ENCODE measurements at regions not wholly inside any gene's neighbourhood (a gene's known extent, or its start where the extent isn't known, plus 50 kb on each side); places are given as distances from the start of the nearest gene placed in this dataset.

DNA sequence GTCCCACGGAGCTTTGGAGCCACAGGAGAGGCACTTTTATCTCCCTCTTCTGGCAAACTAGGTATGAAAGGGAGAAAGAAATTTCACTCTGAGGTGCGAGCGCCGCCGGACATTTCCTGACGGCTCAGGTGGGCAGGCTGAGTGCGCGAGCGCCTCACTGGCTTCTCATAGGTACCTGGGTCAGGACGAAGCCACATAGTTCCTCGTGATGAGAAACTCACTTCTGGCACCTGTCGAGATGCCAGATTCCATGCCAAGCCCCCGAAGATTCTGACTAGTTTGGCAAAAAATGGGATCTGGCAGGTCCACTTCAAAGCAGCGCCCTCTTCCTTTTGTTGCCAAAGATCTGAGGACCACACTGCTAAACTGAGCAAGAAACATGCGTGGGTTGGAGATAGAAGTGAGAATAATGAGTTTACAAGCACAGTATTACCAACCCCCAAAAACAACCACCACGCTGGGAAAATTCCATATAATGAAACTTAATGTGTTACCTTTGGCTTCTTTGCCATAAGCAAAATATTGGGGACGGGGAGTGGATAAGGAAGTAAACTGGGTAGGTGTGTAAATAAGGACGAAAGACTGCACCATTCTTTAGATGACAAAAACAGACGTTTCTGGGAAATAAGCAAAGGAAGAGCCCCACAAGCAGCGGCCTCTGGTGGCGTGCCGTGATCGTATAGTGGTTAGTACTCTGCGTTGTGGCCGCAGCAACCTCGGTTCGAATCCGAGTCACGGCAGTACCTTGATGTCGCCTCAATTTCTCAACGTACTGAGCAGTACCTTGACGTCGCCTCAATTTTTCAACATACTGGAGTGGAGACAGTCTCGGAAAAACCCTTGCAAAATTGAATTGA is 89.8 kb upstream of the PRSS16 start:
- Histone ChIP-seq H3K27me3 (ENCODE audit: low read depth) (peaks cover 6% of the 10 kb centered on the region), H3K4me3 (peak overlapping the region; percentile 63), H3K27ac (replicated peaks) (no peak overlapping the region), H3K4me1 (peaks cover 15% of the 10 kb centered on the region), H3K36me3 (no peaks in the 10 kb centered on the region), H3K9me3 (replicated peaks) (no peaks in the 10 kb centered on the region)
- intact Hi-C loops (cut with micrococcal nuclease) = no loop called here
- TF ChIP-seq, protein P1, sequence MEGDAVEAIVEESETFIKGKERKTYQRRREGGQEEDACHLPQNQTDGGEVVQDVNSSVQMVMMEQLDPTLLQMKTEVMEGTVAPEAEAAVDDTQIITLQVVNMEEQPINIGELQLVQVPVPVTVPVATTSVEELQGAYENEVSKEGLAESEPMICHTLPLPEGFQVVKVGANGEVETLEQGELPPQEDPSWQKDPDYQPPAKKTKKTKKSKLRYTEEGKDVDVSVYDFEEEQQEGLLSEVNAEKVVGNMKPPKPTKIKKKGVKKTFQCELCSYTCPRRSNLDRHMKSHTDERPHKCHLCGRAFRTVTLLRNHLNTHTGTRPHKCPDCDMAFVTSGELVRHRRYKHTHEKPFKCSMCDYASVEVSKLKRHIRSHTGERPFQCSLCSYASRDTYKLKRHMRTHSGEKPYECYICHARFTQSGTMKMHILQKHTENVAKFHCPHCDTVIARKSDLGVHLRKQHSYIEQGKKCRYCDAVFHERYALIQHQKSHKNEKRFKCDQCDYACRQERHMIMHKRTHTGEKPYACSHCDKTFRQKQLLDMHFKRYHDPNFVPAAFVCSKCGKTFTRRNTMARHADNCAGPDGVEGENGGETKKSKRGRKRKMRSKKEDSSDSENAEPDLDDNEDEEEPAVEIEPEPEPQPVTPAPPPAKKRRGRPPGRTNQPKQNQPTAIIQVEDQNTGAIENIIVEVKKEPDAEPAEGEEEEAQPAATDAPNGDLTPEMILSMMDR (IDR thresholded peaks at IDR 0.05; ENCODE audit: borderline replicate concordance) = peak; percentile 60
- DNase-seq = peak; percentile 56

- H3K36me3 ChIP-seq = no peaks in the 10 kb centered on the region
- H3K4me1 ChIP-seq = peaks cover 15% of the 10 kb centered on the region
- intact Hi-C loops (cut with micrococcal nuclease) = no loop called here
- no peak for DNase-seq
- H3K27me3 ChIP-seq (ENCODE audit: low read depth) = peaks cover 6% of the 10 kb centered on the region
- TF ChIP-seq, protein P1 (IDR thresholded peaks at IDR 0.05; ENCODE audit: borderline replicate concordance) = no peak
- H3K4me3 ChIP-seq = no peak overlapping the region
- H3K27ac ChIP-seq (replicated peaks) = no peak overlapping the region
- no peaks in the 10 kb centered on the region for H3K9me3 ChIP-seq (replicated peaks)
These were observed 89.2 kb upstream of the PRSS16 start for GRCh38 chr6:27158316-27158643.

- intact Hi-C loops (cut with micrococcal nuclease) = no loop called here
- H3K4me1 ChIP-seq = peaks cover 15% of the 10 kb centered on the region
These were observed 87.8 kb upstream of the PRSS16 start for GRCh38 chr6:27159725-27160124.

GRCh38 chr6:27161115-27161514 is 86.4 kb upstream of the PRSS16 start:
- H3K36me3 ChIP-seq = no peaks in the 10 kb centered on the region
- intact Hi-C loops (cut with micrococcal nuclease) = no loop called here
- no peak overlapping the region for H3K27ac ChIP-seq (replicated peaks)
- no peaks in the 10 kb centered on the region for H3K9me3 ChIP-seq (replicated peaks)
- H3K27me3 ChIP-seq (ENCODE audit: low read depth) = peaks cover 6% of the 10 kb centered on the region
- TF ChIP-seq, protein P1 (IDR thresholded peaks at IDR 0.05; ENCODE audit: borderline replicate concordance) = no peak
- no peak overlapping the region for H3K4me3 ChIP-seq
- DNase-seq = no peak
- peaks cover 15% of the 10 kb centered on the region for H3K4me1 ChIP-seq

More at GRCh38 chr6:27159725-27160124, 87.8 kb upstream of the PRSS16 start:
- TF ChIP-seq, protein P1 (IDR thresholded peaks at IDR 0.05; ENCODE audit: borderline replicate concordance) = no peak
- Histone ChIP-seq H3K4me3 (no peak overlapping the region), H3K27me3 (ENCODE audit: low read depth) (peaks cover 6% of the 10 kb centered on the region), H3K36me3 (no peaks in the 10 kb centered on the region), H3K9me3 (replicated peaks) (no peaks in the 10 kb centered on the region), H3K27ac (replicated peaks) (no peak overlapping the region)
- DNase-seq = no peak

DNA sequence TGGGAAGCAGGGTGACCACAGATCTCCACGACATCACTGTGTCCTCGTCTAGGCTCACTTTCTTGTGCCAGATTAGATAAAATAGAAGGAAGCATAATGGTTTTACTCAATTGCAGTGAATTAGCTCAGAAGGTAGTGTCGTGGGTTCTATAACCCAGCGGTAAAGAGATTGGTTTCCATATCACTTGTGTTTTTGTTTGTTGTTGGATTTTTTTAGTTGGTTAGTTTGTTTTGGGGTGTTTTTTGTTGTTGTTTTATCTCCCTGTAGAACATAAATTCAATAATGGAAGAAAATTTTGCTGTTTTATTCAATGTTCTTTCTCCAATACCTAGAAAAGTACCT is 85.9 kb upstream of the PRSS16 start:
- TF ChIP-seq, protein P1 (IDR thresholded peaks at IDR 0.05; ENCODE audit: borderline replicate concordance) = no peak
- H3K27me3 ChIP-seq (ENCODE audit: low read depth) = peaks cover 3% of the 10 kb centered on the region
- H3K4me3 ChIP-seq = no peak overlapping the region
- DNase-seq = no peak
- no peak overlapping the region for H3K27ac ChIP-seq (replicated peaks)
- intact Hi-C loops (cut with micrococcal nuclease) = no loop called here
- peaks cover 15% of the 10 kb centered on the region for H3K4me1 ChIP-seq
- H3K36me3 ChIP-seq = no peaks in the 10 kb centered on the region
- no peaks in the 10 kb centered on the region for H3K9me3 ChIP-seq (replicated peaks)
